22Rv1 (cell line): ENCODE measurements at regions not wholly inside any gene's neighbourhood (a gene's known extent, or its start where the extent isn't known, plus 50 kb on each side); places are given as distances from the start of the nearest gene placed in this dataset.

Source experiments
- H3K27ac ChIP-seq: fragments of 450-650 bp; 2 replicates; pipeline ENCODE4 v1.5.1; 2017
- ZFX ChIP-seq: fragments of 450-650 bp; IDR thresholded peaks from 2 replicates; pipeline ENCODE4 v1.6.1; 2017; ENCODE audit warnings: antibody characterized with exemption, borderline replicate concordance
- TF ChIP-seq, protein P1 (sequence below): fragments of 450-650 bp; IDR thresholded peaks from 2 replicates; pipeline ENCODE4 v1.5.1; 2017; ENCODE audit warnings: mild to moderate bottlenecking

DNA sequence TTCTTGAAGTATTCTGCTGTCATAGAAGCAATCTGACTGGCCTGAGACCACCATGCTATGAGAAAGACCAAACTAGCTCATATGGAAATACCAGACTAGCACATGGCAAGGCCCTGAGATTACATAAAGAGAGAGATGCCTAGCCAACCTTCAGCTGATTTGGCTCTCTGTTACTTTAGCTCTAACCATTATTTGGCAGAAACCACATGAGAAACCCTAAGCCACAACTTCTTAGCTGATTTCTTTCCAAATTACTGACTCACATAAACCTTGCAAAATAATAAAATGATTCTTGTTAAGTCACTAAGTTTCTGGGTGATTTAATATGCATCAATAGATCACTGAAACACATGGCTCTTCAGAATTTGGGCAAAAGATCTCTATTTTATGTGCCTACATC, 295.0 kb upstream of the ZNF521 start:
- no peak overlapping the region for H3K27ac ChIP-seq
- TF ChIP-seq, protein P1, sequence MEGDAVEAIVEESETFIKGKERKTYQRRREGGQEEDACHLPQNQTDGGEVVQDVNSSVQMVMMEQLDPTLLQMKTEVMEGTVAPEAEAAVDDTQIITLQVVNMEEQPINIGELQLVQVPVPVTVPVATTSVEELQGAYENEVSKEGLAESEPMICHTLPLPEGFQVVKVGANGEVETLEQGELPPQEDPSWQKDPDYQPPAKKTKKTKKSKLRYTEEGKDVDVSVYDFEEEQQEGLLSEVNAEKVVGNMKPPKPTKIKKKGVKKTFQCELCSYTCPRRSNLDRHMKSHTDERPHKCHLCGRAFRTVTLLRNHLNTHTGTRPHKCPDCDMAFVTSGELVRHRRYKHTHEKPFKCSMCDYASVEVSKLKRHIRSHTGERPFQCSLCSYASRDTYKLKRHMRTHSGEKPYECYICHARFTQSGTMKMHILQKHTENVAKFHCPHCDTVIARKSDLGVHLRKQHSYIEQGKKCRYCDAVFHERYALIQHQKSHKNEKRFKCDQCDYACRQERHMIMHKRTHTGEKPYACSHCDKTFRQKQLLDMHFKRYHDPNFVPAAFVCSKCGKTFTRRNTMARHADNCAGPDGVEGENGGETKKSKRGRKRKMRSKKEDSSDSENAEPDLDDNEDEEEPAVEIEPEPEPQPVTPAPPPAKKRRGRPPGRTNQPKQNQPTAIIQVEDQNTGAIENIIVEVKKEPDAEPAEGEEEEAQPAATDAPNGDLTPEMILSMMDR, result no peak
- no peak for TF ChIP-seq ZFX

DNA sequence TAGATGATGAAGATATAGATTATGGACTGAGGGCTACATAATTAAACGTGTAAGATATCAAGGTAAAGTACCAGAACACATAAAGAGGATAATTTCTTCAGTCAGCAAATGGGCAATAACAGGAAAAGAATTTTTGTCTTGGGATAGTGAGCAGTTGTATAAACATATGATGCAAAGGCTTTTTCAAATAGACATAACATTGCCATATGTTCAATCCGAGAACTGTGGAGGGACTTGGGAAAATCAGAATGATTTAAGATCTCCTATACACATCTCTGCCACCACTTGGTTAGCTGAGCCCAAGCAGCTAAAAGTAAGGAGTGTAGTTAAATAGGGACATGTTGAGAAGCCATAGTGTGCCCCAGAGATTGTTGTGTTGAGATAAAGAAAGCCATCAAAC, 287.6 kb upstream of the ZNF521 start:
- TF ChIP-seq, protein P1, result no peak
- TF ChIP-seq ZFX, result no peak
- H3K27ac ChIP-seq, result no peak overlapping the region

DNA sequence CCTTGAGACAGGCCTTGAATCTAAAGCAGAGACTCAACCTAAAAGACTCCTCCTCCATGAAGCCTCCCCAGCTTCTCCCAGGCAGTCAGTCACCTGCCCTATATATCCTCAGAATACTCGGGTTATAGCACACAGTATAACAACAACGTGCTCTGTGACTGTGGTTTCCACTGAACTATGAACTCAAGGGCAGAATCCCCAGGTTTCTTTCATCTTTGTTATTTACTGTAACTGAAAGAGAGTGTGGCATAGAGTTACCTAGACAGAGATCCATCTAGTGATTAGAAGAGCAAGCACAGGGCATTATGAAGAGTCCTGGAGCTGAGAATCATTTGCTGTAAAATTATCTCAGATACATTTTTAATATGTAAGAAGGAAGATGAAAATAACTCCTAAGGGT, 281.6 kb upstream of the ZNF521 start:
- no peak for TF ChIP-seq ZFX
- TF ChIP-seq, protein P1, result no peak
- H3K27ac ChIP-seq, result no peak overlapping the region

DNA sequence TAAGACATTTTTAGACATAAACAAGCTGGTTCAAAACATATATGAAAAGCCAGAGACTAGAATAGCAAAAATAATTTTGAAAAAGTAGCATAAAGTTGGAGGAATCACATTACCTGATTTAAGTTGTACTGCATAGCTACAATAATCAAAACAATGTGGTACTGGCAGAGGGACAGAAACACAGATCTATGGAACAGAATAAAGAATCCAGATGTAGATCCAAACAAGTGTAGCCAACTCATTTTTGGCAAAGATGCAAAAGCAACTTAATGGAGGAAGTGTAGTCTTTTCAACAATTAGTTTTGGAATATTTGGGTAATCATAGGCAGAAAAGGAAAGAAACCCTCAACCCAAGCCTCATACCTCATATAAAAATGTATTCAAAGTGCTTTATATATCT, 278.7 kb upstream of the ZNF521 start:
- TF ChIP-seq ZFX, result no peak
- no peak overlapping the region for H3K27ac ChIP-seq

DNA sequence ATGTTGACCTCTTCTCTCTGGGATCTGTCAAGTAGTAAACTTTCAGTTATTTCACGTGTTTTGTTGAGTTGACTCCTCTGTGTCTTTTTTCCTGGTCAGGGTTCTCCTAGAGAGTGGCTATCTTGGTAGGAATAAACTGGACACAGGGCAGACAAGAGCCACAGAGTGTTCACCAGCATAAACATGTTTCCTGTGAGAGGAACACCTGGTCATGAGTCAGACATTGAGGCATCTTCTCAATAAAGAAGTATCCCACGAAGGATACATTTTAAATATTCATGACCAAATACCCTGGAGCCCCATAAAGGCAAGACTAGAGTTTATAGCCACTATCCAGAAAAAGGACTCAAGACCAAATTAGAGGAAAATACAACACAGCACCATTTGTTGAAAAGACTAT, 269.7 kb upstream of the ZNF521 start:
- no peak for TF ChIP-seq ZFX
- TF ChIP-seq, protein P1, result no peak
- no peak overlapping the region for H3K27ac ChIP-seq

DNA sequence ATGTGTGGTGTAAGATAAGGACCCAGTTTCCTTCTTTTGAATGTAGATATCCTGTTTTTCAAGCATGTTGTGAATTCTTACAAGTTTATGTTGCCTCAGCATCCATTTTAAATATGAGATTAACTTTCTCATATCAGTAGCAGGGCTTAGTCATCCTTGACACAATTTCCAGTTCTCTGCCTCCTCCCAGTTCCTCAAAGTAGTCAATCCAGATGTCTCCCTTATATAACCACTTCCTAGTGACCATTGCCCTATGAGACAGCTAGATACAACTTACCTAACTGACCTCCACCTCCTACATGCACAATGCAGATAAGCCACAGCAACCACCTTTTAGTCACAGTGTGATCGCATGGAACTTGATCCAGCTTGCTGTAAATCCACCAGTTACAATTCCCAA, 269.2 kb upstream of the ZNF521 start:
- TF ChIP-seq, protein P1, result no peak
- TF ChIP-seq ZFX, result no peak
- no peak overlapping the region for H3K27ac ChIP-seq

DNA sequence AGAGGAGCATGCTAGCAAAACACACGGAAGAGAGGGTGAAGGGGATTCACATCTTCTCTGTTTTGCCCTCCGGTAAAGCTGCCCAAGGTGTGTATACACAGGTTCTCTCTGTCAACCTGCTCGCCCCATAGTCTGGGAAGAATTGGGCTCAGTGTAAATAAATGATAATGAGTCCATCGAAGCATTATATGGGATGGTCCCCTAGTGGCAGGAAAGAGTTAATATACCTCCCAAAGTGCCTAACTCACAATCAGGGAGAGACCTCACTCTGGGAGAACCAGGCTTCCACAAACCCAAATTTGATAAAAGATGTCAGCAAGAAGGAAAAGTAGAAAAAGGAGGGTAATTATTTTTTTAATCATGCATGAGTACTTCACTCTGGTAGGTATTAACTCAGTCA, 262.2 kb upstream of the ZNF521 start:
- no peak overlapping the region for H3K27ac ChIP-seq
- no peak for TF ChIP-seq ZFX
- TF ChIP-seq, protein P1, result peak; percentile 19; the same call in 1 of the 2 replicates

DNA sequence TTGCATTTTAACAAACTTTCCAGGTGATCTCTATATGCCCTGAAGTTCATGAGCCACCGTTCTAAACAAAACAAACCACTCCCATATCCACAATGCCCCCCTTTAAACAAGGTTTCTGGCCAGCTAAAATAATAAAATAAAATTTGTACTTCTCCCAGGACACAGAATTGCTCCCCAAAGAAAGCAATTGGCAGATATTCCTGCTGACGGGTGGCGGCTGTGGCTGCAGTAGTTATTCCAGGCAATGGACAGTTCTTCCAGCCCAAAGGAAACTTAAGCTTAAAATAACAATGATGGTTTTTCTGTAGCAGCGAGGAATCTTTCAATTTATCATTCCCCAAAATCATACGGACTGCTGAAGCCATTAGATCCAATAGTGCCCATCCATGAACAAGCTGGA, 260.5 kb upstream of the ZNF521 start:
- no peak for TF ChIP-seq ZFX
- TF ChIP-seq, protein P1, result no peak
- H3K27ac ChIP-seq, result no peak overlapping the region
